ENCODE measurements at regions not wholly inside any gene's neighbourhood (a gene's known extent, or its start where the extent isn't known, plus 50 kb on each side); places are given as distances from the start of the nearest gene placed in this dataset.

DNA sequence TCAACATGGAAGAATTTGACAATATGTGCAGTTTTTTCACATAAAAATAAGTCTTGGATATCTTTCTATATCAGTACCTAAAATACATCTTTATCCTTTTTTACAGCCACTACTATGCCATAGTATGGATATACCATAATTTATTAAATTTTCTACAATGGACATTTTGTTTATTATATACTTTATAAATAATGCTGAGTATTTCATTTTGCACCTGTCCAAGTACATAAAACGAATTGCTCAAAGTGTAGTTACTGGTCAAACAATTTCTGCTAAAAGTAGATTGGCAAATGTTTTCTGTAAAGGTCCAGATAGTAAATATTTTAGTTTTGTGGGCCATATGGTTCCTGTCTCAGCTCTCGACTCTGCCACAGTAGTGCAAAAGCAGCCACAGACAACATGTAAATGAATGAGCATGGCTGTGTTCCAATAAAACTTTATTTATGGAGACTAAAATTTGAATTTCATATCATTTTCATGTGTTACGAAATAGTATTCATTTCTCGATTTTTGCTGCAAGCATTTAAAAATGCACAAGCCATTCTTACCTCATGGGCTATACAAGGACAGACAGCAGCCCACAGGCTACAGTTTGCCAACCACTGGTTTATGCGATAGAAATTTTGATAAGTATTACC lies 96.9 kb upstream of the STEAP1B start:
- ChIA-PET CTCF (interaction anchor here (1.0 to 1.2 kb wide), 2 partner anchors 11 to 34 kb away, joined by 3 read pairs; no protein-coding TSS in a partner anchor), POLR2A (no interaction called here)
- H3K9me3 ChIP-seq (ENCODE audit: control extremely low read depth in 1 of 5, control insufficient read depth in 4 of 5, insufficient read depth in 2 of 5, low read depth in 1 of 5, low read length in 4 of 5) = peaks cover 0 to 2% (median 0%) of the 10 kb centered on the region in 5 experiments
- peaks cover 0 to 7% (median 3%) of the 10 kb centered on the region in 4 experiments for H3K4me1 ChIP-seq (ENCODE audit: control extremely low read depth in 1 of 4, control insufficient read depth in 4 of 4, insufficient read depth in 4 of 4, low read length in 3 of 4)
- no peaks in the 10 kb centered on the region for H3K36me3 ChIP-seq (ENCODE audit: control insufficient read depth in 4 of 4, insufficient read depth in 4 of 4, low read length in 3 of 4)
- H3K27ac ChIP-seq (ENCODE audit: insufficient read depth in 1 of 2, low read depth in 1 of 2, low read length in 2 of 2, poor library complexity in 1 of 2, severe bottlenecking in 2 of 2) = no peak overlapping the region
- peaks cover 0 to 3% (median 0%) of the 10 kb centered on the region in 5 experiments for H3K27me3 ChIP-seq (replicated peaks in 2 of 5; ENCODE audit: control insufficient read depth in 4 of 5, insufficient read depth in 5 of 5, low read length in 4 of 5)
- WGBS (ENCODE audit: insufficient coverage) = 100% methylated on average over 2 of the region's 5 CpGs
- H3K4me3 ChIP-seq (ENCODE audit: control insufficient read depth in 1 of 7, extremely low read depth in 1 of 7, insufficient read depth in 4 of 7, low read depth in 2 of 7, low read length in 6 of 7) = no peak overlapping the region
- DNase-seq = no peak

DNA sequence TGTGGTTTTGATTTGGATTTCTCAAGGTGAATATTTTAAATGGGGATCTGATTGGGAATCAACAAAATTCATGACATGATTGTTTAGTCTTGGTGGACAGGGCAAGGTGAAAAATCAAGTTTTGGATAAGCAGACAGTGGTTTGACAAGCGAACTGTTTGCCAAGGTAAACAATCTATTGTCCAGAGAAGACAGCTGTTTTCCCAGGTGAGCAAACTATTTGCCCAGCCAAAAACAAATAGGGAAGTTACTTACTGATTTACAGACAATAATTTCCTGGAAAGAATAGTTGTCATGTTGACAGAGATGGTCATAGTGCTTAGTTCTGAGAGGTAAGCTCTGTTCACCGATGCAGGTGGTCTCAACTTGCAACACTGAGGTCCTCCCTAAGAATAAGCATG lies 94.0 kb upstream of the STEAP1B start:
- ChIA-PET POLR2A (no interaction called here), CTCF (interaction anchor here (0.6 to 2.3 kb wide), 4 partner anchors 11 to 1034 kb away, joined by 3 to 6 read pairs (median 4); no protein-coding TSS in a partner anchor)

DNA sequence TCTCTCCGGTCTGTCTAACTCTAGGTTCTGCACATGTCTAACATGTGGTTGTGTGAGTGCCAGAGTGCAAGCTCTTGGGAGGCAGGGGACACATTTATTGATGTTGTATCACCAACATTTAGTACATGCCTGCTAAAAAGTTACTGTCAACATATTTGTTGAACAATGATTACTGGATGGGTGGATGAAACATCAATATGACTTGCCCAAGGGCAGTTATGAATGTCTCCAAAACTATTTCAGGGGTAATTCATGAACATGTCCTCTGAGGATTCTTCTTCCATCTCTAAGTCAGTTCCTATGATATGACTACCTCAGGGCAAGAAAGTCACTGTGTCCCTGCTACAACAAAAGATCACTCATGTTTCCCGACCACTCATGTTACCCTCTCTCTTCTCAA lies 91.3 kb upstream of the STEAP1B start:
- no peak overlapping the region for H3K27ac ChIP-seq (ENCODE audit: insufficient read depth in 1 of 2, low read depth in 1 of 2, low read length in 2 of 2, poor library complexity in 1 of 2, severe bottlenecking in 2 of 2)
- H3K4me3 ChIP-seq (ENCODE audit: control insufficient read depth in 1 of 7, extremely low read depth in 1 of 7, insufficient read depth in 4 of 7, low read depth in 2 of 7, low read length in 6 of 7) = no peak overlapping the region
- no peaks in the 10 kb centered on the region for H3K36me3 ChIP-seq (ENCODE audit: control insufficient read depth in 4 of 4, insufficient read depth in 4 of 4, low read length in 3 of 4)
- H3K9me3 ChIP-seq (ENCODE audit: control extremely low read depth in 1 of 5, control insufficient read depth in 4 of 5, insufficient read depth in 2 of 5, low read depth in 1 of 5, low read length in 4 of 5) = peaks cover 0 to 2% (median 0%) of the 10 kb centered on the region in 5 experiments
- no CpG with 5 or more reads among the region's 2 CpGs for WGBS (ENCODE audit: insufficient coverage)
- H3K4me1 ChIP-seq (ENCODE audit: control extremely low read depth in 1 of 4, control insufficient read depth in 4 of 4, insufficient read depth in 4 of 4, low read length in 3 of 4) = peaks cover 14 to 25% (median 24%) of the 10 kb centered on the region in 4 experiments
- ChIA-PET CTCF (no interaction called here), POLR2A (no interaction called here)
- peaks cover 0 to 11% (median 2%) of the 10 kb centered on the region in 5 experiments for H3K27me3 ChIP-seq (replicated peaks in 2 of 5; ENCODE audit: control insufficient read depth in 4 of 5, insufficient read depth in 5 of 5, low read length in 4 of 5)
- no peak for DNase-seq

More for the DNA sequence above, 94.0 kb upstream of the STEAP1B start:
- no peak overlapping the region for H3K4me3 ChIP-seq (ENCODE audit: control insufficient read depth in 1 of 7, extremely low read depth in 1 of 7, insufficient read depth in 4 of 7, low read depth in 2 of 7, low read length in 6 of 7)
- H3K9me3 ChIP-seq (ENCODE audit: control extremely low read depth in 1 of 5, control insufficient read depth in 4 of 5, insufficient read depth in 2 of 5, low read depth in 1 of 5, low read length in 4 of 5) = peaks cover 0 to 2% (median 0%) of the 10 kb centered on the region in 5 experiments
- 83% methylated on average over 1 of the region's 2 CpGs for WGBS (ENCODE audit: insufficient coverage)
- H3K4me1 ChIP-seq (ENCODE audit: control extremely low read depth in 1 of 4, control insufficient read depth in 4 of 4, insufficient read depth in 4 of 4, low read length in 3 of 4) = peaks cover 0 to 7% (median under 1%) of the 10 kb centered on the region in 4 experiments
- no peaks in the 10 kb centered on the region for H3K36me3 ChIP-seq (ENCODE audit: control insufficient read depth in 4 of 4, insufficient read depth in 4 of 4, low read length in 3 of 4)
- no peak for DNase-seq
- peaks cover 0 to 11% (median 5%) of the 10 kb centered on the region in 5 experiments for H3K27me3 ChIP-seq (replicated peaks in 2 of 5; ENCODE audit: control insufficient read depth in 4 of 5, insufficient read depth in 5 of 5, low read length in 4 of 5)
- no peak overlapping the region for H3K27ac ChIP-seq (ENCODE audit: insufficient read depth in 1 of 2, low read depth in 1 of 2, low read length in 2 of 2, poor library complexity in 1 of 2, severe bottlenecking in 2 of 2)

DNA sequence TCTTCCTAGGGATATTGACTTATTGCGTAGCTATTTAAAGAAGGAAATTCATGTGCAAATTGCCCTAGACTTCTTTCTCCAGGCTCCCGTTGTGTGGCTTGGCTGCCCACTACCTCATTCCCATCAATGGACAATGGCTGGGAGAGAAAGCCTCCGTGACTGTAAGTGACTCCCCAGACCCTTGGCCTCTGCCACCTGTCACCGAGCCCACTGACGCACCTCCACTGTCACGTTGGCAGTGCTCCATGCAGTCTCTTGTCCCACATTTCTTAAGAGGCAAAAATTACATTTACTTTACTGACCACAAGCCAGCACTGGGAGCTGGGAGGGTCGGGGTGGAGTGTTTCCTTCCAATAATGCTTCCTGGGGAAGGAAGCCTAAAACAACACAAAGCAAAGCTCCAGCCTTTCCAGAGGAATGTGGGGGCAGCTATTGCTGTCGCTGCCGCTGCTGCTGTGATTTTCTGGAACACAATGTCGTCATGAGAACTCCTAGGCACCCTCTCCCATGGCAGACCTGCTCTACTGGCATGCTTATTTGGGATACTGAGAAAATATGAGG lies 89.7 kb upstream of the STEAP1B start:
- peaks cover 0 to 2% (median 0%) of the 10 kb centered on the region in 5 experiments for H3K9me3 ChIP-seq (ENCODE audit: control extremely low read depth in 1 of 5, control insufficient read depth in 4 of 5, insufficient read depth in 2 of 5, low read depth in 1 of 5, low read length in 4 of 5)
- DNase-seq = no peak
- POLR2A ChIA-PET = no interaction called here
- H3K27me3 ChIP-seq (replicated peaks in 2 of 5; ENCODE audit: control insufficient read depth in 4 of 5, insufficient read depth in 5 of 5, low read length in 4 of 5) = peaks cover 0 to 14% (median 2%) of the 10 kb centered on the region in 5 experiments
- peaks cover 14 to 31% (median 27%) of the 10 kb centered on the region in 4 experiments for H3K4me1 ChIP-seq (ENCODE audit: control extremely low read depth in 1 of 4, control insufficient read depth in 4 of 4, insufficient read depth in 4 of 4, low read length in 3 of 4)
- WGBS (ENCODE audit: insufficient coverage) = 86% methylated on average over 6 of the region's 10 CpGs
- CTCF ChIA-PET = interaction anchor here (1.5 kb wide), 1 partner anchor 32 kb away, joined by 3 read pairs; no protein-coding TSS in a partner anchor
- H3K36me3 ChIP-seq (ENCODE audit: control insufficient read depth in 4 of 4, insufficient read depth in 4 of 4, low read length in 3 of 4) = no peaks in the 10 kb centered on the region
- no peak overlapping the region for H3K27ac ChIP-seq (ENCODE audit: insufficient read depth in 1 of 2, low read depth in 1 of 2, low read length in 2 of 2, poor library complexity in 1 of 2, severe bottlenecking in 2 of 2)
- no peak overlapping the region for H3K4me3 ChIP-seq (ENCODE audit: control insufficient read depth in 1 of 7, extremely low read depth in 1 of 7, insufficient read depth in 4 of 7, low read depth in 2 of 7, low read length in 6 of 7)

DNA sequence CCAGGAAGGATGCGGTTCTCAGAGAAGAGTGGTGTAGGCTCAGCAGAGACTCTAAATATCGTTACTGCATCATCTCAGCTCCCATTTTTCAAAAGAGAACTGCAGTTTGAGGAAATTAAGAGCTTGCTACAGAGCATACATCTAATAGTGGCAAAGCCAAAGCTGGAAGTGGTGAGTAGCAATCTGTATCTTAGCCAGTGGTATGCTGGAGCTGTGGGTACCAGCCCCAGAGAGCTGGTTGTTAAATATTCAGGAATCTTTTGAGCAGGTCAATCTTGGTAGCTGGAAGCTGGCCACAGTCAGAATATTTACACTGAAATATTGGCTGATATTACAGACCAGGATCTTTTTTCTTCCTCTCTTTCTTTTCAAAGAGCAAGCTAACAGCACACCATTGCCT lies 88.4 kb upstream of the STEAP1B start:
- CTCF ChIA-PET = interaction anchor here (1.1 to 1.9 kb wide), 4 partner anchors 10 to 125 kb away, joined by 3 to 8 read pairs (median 4); no protein-coding TSS in a partner anchor
- Histone ChIP-seq H3K4me1 (ENCODE audit: control extremely low read depth in 1 of 4, control insufficient read depth in 4 of 4, insufficient read depth in 4 of 4, low read length in 3 of 4) (peaks cover 19 to 41% (median 31%) of the 10 kb centered on the region in 4 experiments), H3K36me3 (ENCODE audit: control insufficient read depth in 4 of 4, insufficient read depth in 4 of 4, low read length in 3 of 4) (no peaks in the 10 kb centered on the region), H3K27ac (ENCODE audit: insufficient read depth in 1 of 2, low read depth in 1 of 2, low read length in 2 of 2, poor library complexity in 1 of 2, severe bottlenecking in 2 of 2) (no peak overlapping the region), H3K27me3 (replicated peaks in 2 of 5; ENCODE audit: control insufficient read depth in 4 of 5, insufficient read depth in 5 of 5, low read length in 4 of 5) (peaks cover 0 to 16% (median 2%) of the 10 kb centered on the region in 5 experiments), H3K4me3 (ENCODE audit: control insufficient read depth in 1 of 7, extremely low read depth in 1 of 7, insufficient read depth in 4 of 7, low read depth in 2 of 7, low read length in 6 of 7) (no peak overlapping the region), H3K9me3 (ENCODE audit: control extremely low read depth in 1 of 5, control insufficient read depth in 4 of 5, insufficient read depth in 2 of 5, low read depth in 1 of 5, low read length in 4 of 5) (peaks cover 0 to 2% (median 0%) of the 10 kb centered on the region in 5 experiments)
- peak in 1 of 3 donors; percentile 36 for DNase-seq
- POLR2A ChIA-PET = interaction anchor here (0.6 kb wide), 1 partner anchor 518 kb away, joined by 3 read pairs; no protein-coding TSS in a partner anchor
- WGBS (ENCODE audit: insufficient coverage) = no CpG with 5 or more reads among the region's 2 CpGs

DNA sequence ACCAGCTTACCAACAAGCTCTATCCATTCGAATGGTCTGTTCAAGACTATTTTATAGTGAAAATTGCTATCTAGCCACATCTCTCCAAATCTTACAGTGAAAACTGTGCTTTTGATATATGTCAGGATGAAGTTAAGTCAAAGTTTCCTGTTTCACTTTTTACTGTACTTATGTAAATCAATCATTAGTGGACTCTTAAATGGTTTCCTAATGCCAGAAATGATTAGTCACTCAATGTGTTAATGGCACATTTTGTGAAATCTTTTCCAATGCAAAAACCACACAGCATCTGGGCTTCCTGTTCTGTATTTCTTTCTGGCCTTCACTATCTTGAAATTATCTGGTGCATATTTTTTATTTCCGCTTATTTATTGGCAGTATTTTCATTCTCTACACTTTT lies 87.3 kb upstream of the STEAP1B start:
- 0% methylated on average over 1 of the region's 2 CpGs for WGBS (ENCODE audit: insufficient coverage)
- Histone ChIP-seq H3K27ac (ENCODE audit: insufficient read depth in 1 of 2, low read depth in 1 of 2, low read length in 2 of 2, poor library complexity in 1 of 2, severe bottlenecking in 2 of 2) (no peak overlapping the region), H3K36me3 (ENCODE audit: control insufficient read depth in 4 of 4, insufficient read depth in 4 of 4, low read length in 3 of 4) (no peaks in the 10 kb centered on the region), H3K9me3 (ENCODE audit: control extremely low read depth in 1 of 5, control insufficient read depth in 4 of 5, insufficient read depth in 2 of 5, low read depth in 1 of 5, low read length in 4 of 5) (no peaks in the 10 kb centered on the region), H3K27me3 (replicated peaks in 2 of 5; ENCODE audit: control insufficient read depth in 4 of 5, insufficient read depth in 5 of 5, low read length in 4 of 5) (peaks cover 0 to 18% (median 7%) of the 10 kb centered on the region in 5 experiments), H3K4me1 (ENCODE audit: control extremely low read depth in 1 of 4, control insufficient read depth in 4 of 4, insufficient read depth in 4 of 4, low read length in 3 of 4) (peaks cover 19 to 44% (median 31%) of the 10 kb centered on the region in 4 experiments), H3K4me3 (ENCODE audit: control insufficient read depth in 1 of 7, extremely low read depth in 1 of 7, insufficient read depth in 4 of 7, low read depth in 2 of 7, low read length in 6 of 7) (peak overlapping the region in 2 of 7 experiments; percentile 1 to 14)
- DNase-seq = peak; percentile 64 to 88 (median 84)
- ChIA-PET POLR2A (no interaction called here), CTCF (interaction anchor here (0.7 to 1.9 kb wide), 6 partner anchors 23 to 456 kb away, joined by 3 to 8 read pairs (median 4); partner anchors contain the start of gene IL6)

DNA sequence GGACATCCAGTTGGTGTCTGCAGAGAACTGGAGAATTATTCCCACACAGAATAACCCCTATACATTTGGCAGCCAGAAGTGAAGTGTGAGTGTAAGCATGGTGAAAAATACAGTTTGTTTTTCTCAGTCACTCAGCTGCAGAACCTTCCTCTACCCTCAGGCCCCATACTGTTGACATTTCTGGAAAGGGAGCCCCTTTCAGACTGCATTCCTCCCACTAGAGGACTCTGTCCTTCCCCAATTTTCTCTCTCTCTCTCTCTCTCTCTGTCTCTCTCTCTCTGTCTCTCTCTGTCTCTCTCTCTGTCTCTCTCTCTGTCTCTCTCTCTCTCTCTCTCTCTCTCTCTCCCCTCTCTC lies 86.8 kb upstream of the STEAP1B start:
- H3K36me3 ChIP-seq (ENCODE audit: control insufficient read depth in 4 of 4, insufficient read depth in 4 of 4, low read length in 3 of 4) = no peaks in the 10 kb centered on the region
- POLR2A ChIA-PET = no interaction called here
- H3K4me1 ChIP-seq (ENCODE audit: control extremely low read depth in 1 of 4, control insufficient read depth in 4 of 4, insufficient read depth in 4 of 4, low read length in 3 of 4) = peaks cover 19 to 45% (median 31%) of the 10 kb centered on the region in 4 experiments
- DNase-seq = peak in 1 of 3 donors; percentile 40
- H3K27ac ChIP-seq (ENCODE audit: insufficient read depth in 1 of 2, low read depth in 1 of 2, low read length in 2 of 2, poor library complexity in 1 of 2, severe bottlenecking in 2 of 2) = no peak overlapping the region
- CTCF ChIA-PET = interaction anchor here (0.7 to 1.8 kb wide), 8 partner anchors 10 to 457 kb away, joined by 3 to 6 read pairs (median 3); partner anchors contain the start of gene IL6
- peaks cover 0 to 21% (median 7%) of the 10 kb centered on the region in 5 experiments for H3K27me3 ChIP-seq (replicated peaks in 2 of 5; ENCODE audit: control insufficient read depth in 4 of 5, insufficient read depth in 5 of 5, low read length in 4 of 5)
- no peaks in the 10 kb centered on the region for H3K9me3 ChIP-seq (ENCODE audit: control extremely low read depth in 1 of 5, control insufficient read depth in 4 of 5, insufficient read depth in 2 of 5, low read depth in 1 of 5, low read length in 4 of 5)
- H3K4me3 ChIP-seq (ENCODE audit: control insufficient read depth in 1 of 7, extremely low read depth in 1 of 7, insufficient read depth in 4 of 7, low read depth in 2 of 7, low read length in 6 of 7) = peak overlapping the region in 2 of 7 experiments; percentile 10 to 39
